ENCODE measurements at regions not wholly inside any gene's neighbourhood (a gene's known extent, or its start where the extent isn't known, plus 50 kb on each side); places are given as distances from the start of the nearest gene placed in this dataset.
"Not testable (repeated sequence)": the region's sequence is repeated elsewhere in the genome, so short reads cannot be mapped to it uniquely, and the experiment has no call there.

GRCh38 chr18:10249801-10250200, 204.6 kb upstream of the APCDD1 start:
- no peak for DNase-seq (ENCODE audit: low spot score)
- Mint-ChIP-seq H3K36me3 (ENCODE audit: low read depth) (no peaks in the 10 kb centered on the region), H3K27ac (ENCODE audit: unreplicated experiment) (no peak overlapping the region), H3K4me1 (ENCODE audit: low read depth) (peaks cover 7% of the 10 kb centered on the region), H3K4me3 (ENCODE audit: unreplicated experiment) (no peak overlapping the region), H3K9me3 (ENCODE audit: low read depth) (no peaks in the 10 kb centered on the region), H3K27me3 (ENCODE audit: low read depth) (peaks cover 2% of the 10 kb centered on the region)
- no peak for TF ChIP-seq CTCF (IDR thresholded peaks at IDR 0.05)

- Mint-ChIP-seq H3K27me3 (ENCODE audit: low read depth) (no peaks in the 10 kb centered on the region), H3K36me3 (ENCODE audit: low read depth) (peaks cover 2% of the 10 kb centered on the region), H3K4me1 (ENCODE audit: low read depth) (peaks cover 7% of the 10 kb centered on the region), H3K9me3 (ENCODE audit: low read depth) (peaks cover 11% of the 10 kb centered on the region), H3K27ac (ENCODE audit: unreplicated experiment) (no peak overlapping the region), H3K4me3 (ENCODE audit: unreplicated experiment) (no peak overlapping the region)
- no peak for DNase-seq (ENCODE audit: low spot score)
- no peak for TF ChIP-seq CTCF (IDR thresholded peaks at IDR 0.05)
Observed at GRCh38 chr18:10252494-10252893, 201.9 kb upstream of the APCDD1 start.

- Mint-ChIP-seq H3K27ac (ENCODE audit: unreplicated experiment) (no peak overlapping the region), H3K36me3 (ENCODE audit: low read depth) (peaks cover 2% of the 10 kb centered on the region), H3K4me1 (ENCODE audit: low read depth) (peaks cover 7% of the 10 kb centered on the region), H3K9me3 (ENCODE audit: low read depth) (peaks cover 11% of the 10 kb centered on the region), H3K4me3 (ENCODE audit: unreplicated experiment) (no peak overlapping the region), H3K27me3 (ENCODE audit: low read depth) (no peaks in the 10 kb centered on the region)
- DNase-seq (ENCODE audit: low spot score): no peak
- TF ChIP-seq CTCF (IDR thresholded peaks at IDR 0.05): no peak
Observed at GRCh38 chr18:10252952-10253705, 201.3 kb upstream of the APCDD1 start.

GRCh38 chr18:10256276-10256675, 198.2 kb upstream of the APCDD1 start:
- DNase-seq (ENCODE audit: low spot score); H3K36me3 Mint-ChIP-seq (ENCODE audit: low read depth); H3K4me3 Mint-ChIP-seq (ENCODE audit: unreplicated experiment); H3K4me1 Mint-ChIP-seq (ENCODE audit: low read depth); H3K27ac Mint-ChIP-seq (ENCODE audit: unreplicated experiment); H3K27me3 Mint-ChIP-seq (ENCODE audit: low read depth): not testable (repeated sequence)
- H3K9me3 Mint-ChIP-seq (ENCODE audit: low read depth): peaks cover 21% of the 10 kb centered on the region

GRCh38 chr18:10258836-10259474, 195.5 kb upstream of the APCDD1 start:
- peaks cover 21% of the 10 kb centered on the region for H3K9me3 Mint-ChIP-seq (ENCODE audit: low read depth)
- H3K4me3 Mint-ChIP-seq (ENCODE audit: unreplicated experiment): no peak overlapping the region
- DNase-seq (ENCODE audit: low spot score): no peak
- peaks cover 2% of the 10 kb centered on the region for H3K36me3 Mint-ChIP-seq (ENCODE audit: low read depth)
- no peak overlapping the region for H3K27ac Mint-ChIP-seq (ENCODE audit: unreplicated experiment)
- H3K4me1 Mint-ChIP-seq (ENCODE audit: low read depth): peaks cover 13% of the 10 kb centered on the region
- no peak for TF ChIP-seq CTCF (IDR thresholded peaks at IDR 0.05)
- no peaks in the 10 kb centered on the region for H3K27me3 Mint-ChIP-seq (ENCODE audit: low read depth)

All from chondrocyte (in vitro differentiated cells).